Natural killer cell treated with Interleukin-12 subunit alpha and Interleukin-12 subunit beta and Interleukin-15 and Interleukin-18, amount 100 ng/mL, for 72 hours (primary cell): ENCODE measurements at regions not wholly inside any gene's neighbourhood (a gene's known extent, or its start where the extent isn't known, plus 50 kb on each side); places are given as distances from the start of the nearest gene placed in this dataset.
A peak's percentile ranks its signal among the peaks of the same experiment; 100 is the strongest.

Experiments
- ATAC-seq, 2 donors: fragments of 150-1000 bp; cut with Tn5 transposase in 1 of 2; sonication (Bioruptor Pico), chemical (Tn5 transposase) in 1 of 2; 2 replicates each; pipeline ENCODE4 v1.10.0; 2021
- DNase-seq: peaks from one replicate; pipeline ENCODE4 v3.0.0; 2022; ENCODE audit warnings: low spot score
- H3K27ac Mint-ChIP-seq, 2 donors: 1 replicate in 1 of 2; 2 replicates in 1 of 2; pipeline ENCODE4 v1.8.0; 2022; ENCODE audit warnings: mixed read lengths in 2 of 2, mild to moderate bottlenecking in 1 of 2, moderate library complexity in 1 of 2
- H3K27me3 Mint-ChIP-seq, 2 donors: 1 replicate in 1 of 2; 2 replicates in 1 of 2; pipeline ENCODE4 v1.8.0; 2022; ENCODE audit warnings: mixed read lengths in 2 of 2
- H3K36me3 Mint-ChIP-seq: one replicate; pipeline ENCODE4 v1.8.0; 2022; ENCODE audit warnings: mixed read lengths
- H3K4me1 Mint-ChIP-seq, 2 donors: 1 replicate in 1 of 2; 2 replicates in 1 of 2; pipeline ENCODE4 v1.8.0; 2022; ENCODE audit warnings: low read depth in 2 of 2, mixed read lengths in 2 of 2, mild to moderate bottlenecking in 1 of 2
- H3K4me3 Mint-ChIP-seq: one replicate; pipeline ENCODE4 v1.8.0; 2022; ENCODE audit warnings: mixed read lengths
- H3K9me3 Mint-ChIP-seq: 2 replicates; pipeline ENCODE4 v1.8.0; 2022; ENCODE audit warnings: mixed read lengths

- H3K4me3 Mint-ChIP-seq = no peak overlapping the region
- DNase-seq (no peak), ATAC-seq (no peak)
- no peak overlapping the region for H3K27ac Mint-ChIP-seq
- H3K27me3 Mint-ChIP-seq = peaks cover 0 to 3% of the 10 kb centered on the region in 2 donors
- H3K4me1 Mint-ChIP-seq = no peaks in the 10 kb centered on the region
- no peaks in the 10 kb centered on the region for H3K36me3 Mint-ChIP-seq
- H3K9me3 Mint-ChIP-seq = no peaks in the 10 kb centered on the region
Measured at GRCh38 chr13:77412860-77413259, 86.0 kb upstream of the MYCBP2 start.

DNA sequence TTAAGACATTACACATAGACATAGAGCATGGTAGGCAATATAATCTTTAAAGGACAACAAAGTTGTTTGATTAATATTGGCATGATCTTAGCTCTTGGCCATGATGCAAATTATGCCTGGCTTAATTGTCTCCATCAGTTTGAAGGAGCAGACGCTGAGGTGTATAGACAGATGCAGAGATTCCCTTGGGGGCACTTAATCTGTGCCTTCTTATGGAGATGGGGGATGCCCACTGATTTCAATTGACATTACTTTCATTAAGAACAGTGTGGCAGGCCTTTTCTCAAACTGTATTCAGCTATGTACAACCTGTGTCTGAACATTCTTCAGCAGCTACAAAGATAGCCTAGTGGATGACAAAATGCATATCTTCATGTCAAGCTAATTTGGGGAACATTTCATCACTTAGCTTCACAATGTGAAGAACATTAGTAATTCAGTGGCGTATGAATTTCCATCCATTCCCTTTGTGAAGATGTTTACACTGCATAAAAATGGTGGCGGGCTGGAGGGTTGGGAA lies 85.3 kb upstream of the MYCBP2 start:
- Mint-ChIP-seq H3K9me3 (no peaks in the 10 kb centered on the region), H3K27ac (no peak overlapping the region), H3K4me3 (no peak overlapping the region), H3K4me1 (no peaks in the 10 kb centered on the region), H3K36me3 (no peaks in the 10 kb centered on the region), H3K27me3 (no peaks in the 10 kb centered on the region)
- DNase-seq (no peak), ATAC-seq (no peak)

DNA sequence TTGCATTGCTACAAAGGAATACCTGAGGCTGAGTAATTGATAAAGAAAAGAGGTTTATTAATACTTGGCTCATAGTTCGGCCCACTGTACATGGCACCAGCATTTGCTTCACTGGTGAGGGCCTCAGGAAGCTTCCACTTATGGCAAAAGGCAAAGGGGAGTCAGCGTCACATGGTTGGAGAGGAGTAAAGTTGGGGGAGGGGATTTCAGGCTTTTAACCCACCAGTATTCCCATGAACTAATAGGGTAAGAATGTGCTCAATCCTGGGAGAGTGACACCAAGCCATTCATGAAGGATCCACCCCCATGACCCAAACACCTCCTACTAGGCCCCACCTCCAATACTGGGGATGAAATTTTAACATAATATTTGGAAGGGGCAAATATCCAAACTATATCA lies 82.5 kb upstream of the MYCBP2 start:
- no peaks in the 10 kb centered on the region for H3K4me1 Mint-ChIP-seq
- H3K9me3 Mint-ChIP-seq = no peaks in the 10 kb centered on the region
- DNase-seq (no peak), ATAC-seq (no peak)
- H3K27me3 Mint-ChIP-seq = no peaks in the 10 kb centered on the region
- H3K4me3 Mint-ChIP-seq = no peak overlapping the region
- no peak overlapping the region for H3K27ac Mint-ChIP-seq
- no peaks in the 10 kb centered on the region for H3K36me3 Mint-ChIP-seq

GRCh38 chr13:77406644-77407440 lies 79.9 kb upstream of the MYCBP2 start:
- no peaks in the 10 kb centered on the region for H3K36me3 Mint-ChIP-seq
- H3K4me3 Mint-ChIP-seq = no peak overlapping the region
- peaks cover 1 to 3% of the 10 kb centered on the region in 2 donors for H3K27me3 Mint-ChIP-seq
- H3K9me3 Mint-ChIP-seq = no peaks in the 10 kb centered on the region
- no peaks in the 10 kb centered on the region for H3K4me1 Mint-ChIP-seq
- no peak overlapping the region for H3K27ac Mint-ChIP-seq
- DNase-seq (no peak), ATAC-seq (no peak)

DNA sequence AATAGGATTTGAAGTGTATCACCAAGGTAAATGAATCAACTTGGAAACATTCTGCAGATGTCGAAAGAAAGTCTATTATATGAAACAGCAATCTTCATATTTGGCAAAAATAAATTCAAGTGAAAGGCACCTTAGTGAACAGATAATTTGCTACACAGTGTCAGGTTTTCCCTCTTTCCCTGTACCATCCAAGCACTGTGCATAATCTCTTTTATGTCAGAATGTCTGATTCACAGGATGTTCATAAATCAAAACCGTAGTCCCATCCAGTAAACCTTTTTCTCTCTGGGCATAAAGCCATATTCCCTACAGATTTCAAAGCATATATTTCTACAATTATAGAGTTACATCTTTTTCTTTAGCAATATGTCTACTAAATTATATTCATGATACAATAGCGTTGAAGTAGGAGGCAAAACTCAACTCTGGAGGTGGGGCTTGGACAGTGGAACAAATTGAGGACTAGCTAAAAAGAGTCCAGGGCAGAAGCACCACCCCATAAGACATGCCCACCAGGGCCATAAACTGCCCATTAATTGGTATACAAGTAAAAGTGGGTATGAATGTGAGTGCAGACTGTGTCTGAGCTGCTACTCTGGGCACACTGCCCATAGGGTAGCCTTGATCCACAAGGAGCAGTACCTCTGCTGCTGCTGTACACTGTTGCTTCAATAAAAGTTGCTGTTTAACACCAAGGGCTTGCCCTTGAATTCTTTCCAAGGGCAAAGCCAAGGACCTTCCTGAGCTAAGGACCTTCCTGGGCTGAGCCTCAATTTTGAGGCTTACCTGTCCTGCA lies 72.1 kb upstream of the MYCBP2 start:
- no peak for ATAC-seq
- no peaks in the 10 kb centered on the region for H3K9me3 Mint-ChIP-seq

GRCh38 chr13:77397636-77398035 lies 70.7 kb upstream of the MYCBP2 start:
- H3K4me1 Mint-ChIP-seq = peaks cover 8 to 10% of the 10 kb centered on the region in 2 donors
- H3K36me3 Mint-ChIP-seq = no peaks in the 10 kb centered on the region
- no peak overlapping the region for H3K4me3 Mint-ChIP-seq
- no peaks in the 10 kb centered on the region for H3K9me3 Mint-ChIP-seq
- H3K27ac Mint-ChIP-seq = no peak overlapping the region
- ATAC-seq (no peak), DNase-seq (no peak)
- H3K27me3 Mint-ChIP-seq = peaks cover 18 to 19% of the 10 kb centered on the region in 2 donors

More for the DNA sequence above, 72.1 kb upstream of the MYCBP2 start:
- Mint-ChIP-seq H3K27ac (no peak overlapping the region), H3K4me3 (no peak overlapping the region), H3K4me1 (no peaks in the 10 kb centered on the region), H3K27me3 (peaks cover 18 to 19% of the 10 kb centered on the region in 2 donors), H3K36me3 (no peaks in the 10 kb centered on the region)
- DNase-seq = no peak

DNA sequence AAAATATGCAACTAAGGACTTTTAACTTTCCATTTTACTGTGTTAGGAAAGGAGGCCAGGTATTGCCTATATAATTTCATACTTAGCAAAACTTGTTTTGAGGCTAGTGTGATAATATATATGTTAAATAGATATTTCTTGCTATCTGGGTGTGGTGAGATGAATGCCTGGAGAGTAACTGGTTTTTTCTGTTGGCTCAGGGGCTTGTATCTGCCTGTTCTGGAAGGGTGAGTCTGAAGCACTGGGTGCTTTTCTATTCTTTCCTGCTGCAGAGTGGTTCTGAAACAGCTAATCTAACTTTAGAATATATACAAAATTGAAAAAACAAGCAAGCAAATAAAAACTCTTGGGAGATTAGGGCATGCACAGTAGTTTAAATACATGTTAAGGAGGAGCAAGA lies 64.6 kb upstream of the MYCBP2 start:
- Mint-ChIP-seq H3K4me3 (no peak overlapping the region), H3K27me3 (peaks cover 11 to 14% of the 10 kb centered on the region in 2 donors), H3K27ac (no peak overlapping the region), H3K4me1 (peaks cover 12 to 19% of the 10 kb centered on the region in 2 donors), H3K36me3 (no peaks in the 10 kb centered on the region), H3K9me3 (no peaks in the 10 kb centered on the region)
- ATAC-seq (no peak), DNase-seq (no peak)

DNA sequence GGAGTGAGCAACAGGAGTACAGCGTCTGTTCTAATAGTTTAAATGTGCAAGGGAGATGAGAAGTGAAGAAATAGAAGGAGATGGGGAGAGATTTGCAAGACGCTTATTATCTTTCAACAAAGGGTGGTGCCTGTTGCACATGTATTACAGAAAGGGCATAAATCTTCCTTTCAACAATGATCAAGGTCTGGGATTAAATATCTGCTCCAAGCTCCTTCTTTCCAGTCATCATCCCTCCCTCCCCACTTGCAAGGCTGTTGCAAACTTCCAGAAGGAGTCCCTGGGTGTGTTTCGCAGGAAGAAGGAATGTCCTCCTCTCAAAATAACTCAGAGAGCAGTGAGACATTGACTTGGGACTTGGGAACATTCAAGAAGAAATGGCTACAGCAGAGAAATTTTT lies 63.5 kb upstream of the MYCBP2 start:
- H3K4me3 Mint-ChIP-seq = no peak overlapping the region
- H3K36me3 Mint-ChIP-seq = no peaks in the 10 kb centered on the region
- H3K27me3 Mint-ChIP-seq = peaks cover 14% of the 10 kb centered on the region in 2 donors
- H3K27ac Mint-ChIP-seq = no peak overlapping the region
- DNase-seq (no peak), ATAC-seq (no peak)
- no peaks in the 10 kb centered on the region for H3K9me3 Mint-ChIP-seq
- H3K4me1 Mint-ChIP-seq = peaks cover 12 to 19% of the 10 kb centered on the region in 2 donors

GRCh38 chr13:77389625-77390000 lies 62.7 kb upstream of the MYCBP2 start:
- Mint-ChIP-seq H3K27ac (no peak overlapping the region), H3K27me3 (peaks cover 14 to 16% of the 10 kb centered on the region in 2 donors)
- peak in 1 of 2 donors; percentile 54 for ATAC-seq

DNA sequence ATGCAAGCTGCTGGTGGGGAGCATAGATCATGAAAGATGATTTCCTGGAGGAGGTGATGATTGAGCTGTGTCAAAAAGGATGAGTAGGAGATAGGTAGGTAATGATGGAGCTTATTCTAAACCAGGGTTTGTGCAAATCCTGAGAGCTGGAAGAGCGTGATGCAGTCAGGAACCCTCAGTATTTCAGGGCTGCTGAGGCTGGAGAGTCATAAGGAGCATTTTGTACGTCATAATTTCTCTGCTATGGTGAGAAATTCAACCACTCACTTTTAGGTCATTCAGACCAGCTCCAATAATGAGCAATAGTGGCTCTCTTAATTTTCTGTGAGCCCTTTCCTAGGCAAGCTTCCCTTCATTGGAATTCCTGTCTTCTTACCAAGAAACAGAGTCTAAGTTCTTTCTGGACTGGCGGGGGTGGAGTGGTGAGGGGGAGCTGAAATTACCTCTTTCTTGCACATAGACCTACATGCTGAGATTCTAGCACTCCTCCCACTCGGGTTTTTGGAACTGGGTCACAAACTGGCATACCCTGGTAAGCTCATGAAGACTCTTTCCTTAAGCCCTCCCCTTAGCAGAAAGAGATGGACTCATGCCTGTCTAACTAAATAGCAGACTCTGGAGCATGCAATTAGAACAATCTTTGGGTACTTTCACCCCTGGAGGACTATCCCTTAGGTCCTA lies 62.2 kb upstream of the MYCBP2 start:
- no peak overlapping the region for H3K4me3 Mint-ChIP-seq
- DNase-seq = no peak
- no peak overlapping the region for H3K27ac Mint-ChIP-seq
- peak in 1 of 2 donors; percentile 71 for ATAC-seq
- H3K9me3 Mint-ChIP-seq = no peaks in the 10 kb centered on the region
- peaks cover 12 to 19% of the 10 kb centered on the region in 2 donors for H3K4me1 Mint-ChIP-seq
- peaks cover 14 to 16% of the 10 kb centered on the region in 2 donors for H3K27me3 Mint-ChIP-seq
- no peaks in the 10 kb centered on the region for H3K36me3 Mint-ChIP-seq

More at GRCh38 chr13:77389625-77390000, 62.7 kb upstream of the MYCBP2 start:
- no peak for DNase-seq
- Mint-ChIP-seq H3K9me3 (no peaks in the 10 kb centered on the region), H3K36me3 (no peaks in the 10 kb centered on the region), H3K4me1 (peaks cover 12 to 19% of the 10 kb centered on the region in 2 donors), H3K4me3 (no peak overlapping the region)

- Mint-ChIP-seq H3K4me1 (peaks cover 4 to 9% of the 10 kb centered on the region in 2 donors), H3K36me3 (no peaks in the 10 kb centered on the region), H3K27ac (no peak overlapping the region), H3K27me3 (peaks cover 19% of the 10 kb centered on the region in 2 donors), H3K4me3 (no peak overlapping the region), H3K9me3 (no peaks in the 10 kb centered on the region)
- no peak for ATAC-seq
- DNase-seq = no peak
Measured at GRCh38 chr13:77387607-77388200, 60.8 kb upstream of the MYCBP2 start.

GRCh38 chr13:77386880-77387606 lies 60.1 kb upstream of the MYCBP2 start:
- peaks cover 4 to 9% of the 10 kb centered on the region in 2 donors for H3K4me1 Mint-ChIP-seq
- no peaks in the 10 kb centered on the region for H3K36me3 Mint-ChIP-seq
- H3K27me3 Mint-ChIP-seq = peaks cover 21 to 26% of the 10 kb centered on the region in 2 donors
- no peaks in the 10 kb centered on the region for H3K9me3 Mint-ChIP-seq
- ATAC-seq (peak; percentile 53 to 67), DNase-seq (no peak)
- no peak overlapping the region for H3K27ac Mint-ChIP-seq
- no peak overlapping the region for H3K4me3 Mint-ChIP-seq

- H3K4me3 Mint-ChIP-seq = no peak overlapping the region
- peaks cover 4 to 9% of the 10 kb centered on the region in 2 donors for H3K4me1 Mint-ChIP-seq
- DNase-seq (no peak), ATAC-seq (no peak)
- H3K9me3 Mint-ChIP-seq = no peaks in the 10 kb centered on the region
- peaks cover 22 to 28% of the 10 kb centered on the region in 2 donors for H3K27me3 Mint-ChIP-seq
- H3K27ac Mint-ChIP-seq = no peak overlapping the region
- H3K36me3 Mint-ChIP-seq = no peaks in the 10 kb centered on the region
Measured at GRCh38 chr13:77386046-77386445, 59.2 kb upstream of the MYCBP2 start.
